MCF 10A (cell line): ENCODE measurements at regions not wholly inside any gene's neighbourhood (a gene's known extent, or its start where the extent isn't known, plus 50 kb on each side); places are given as distances from the start of the nearest gene placed in this dataset.

Source experiments
- BruUV-seq: library from RNA; stranded (reverse); fragments of 400-500 nt; replicated peaks from 2 replicates; lab custom pipeline; 2021; lab: Mats Ljungman, UMichigan
- CTCF ChIA-PET: fragments of 300-600 bp; sonication (Branson Sonifier 250); formaldehyde crosslinking; extraction: SDS; loops from one replicate; lab custom pipeline; 2021; ENCODE audit warnings: antibody characterized with exemption, inconsistent platforms; lab: Yijun Ruan, JAX
- POLR2A ChIA-PET: fragments of 300-600, 350-650 bp; sonication (Branson Sonifier 250); formaldehyde crosslinking; extraction: SDS; loops from one replicate; lab custom pipeline; 2020; ENCODE audit warnings: antibody characterized with exemption, inconsistent platforms; lab: Yijun Ruan, JAX
- DNase-seq: peaks from one replicate; pipeline ENCODE4 v3.0.0-alpha.2; 2018; ENCODE audit not compliant: unreplicated experiment
- H3K27ac Mint-ChIP-seq: one replicate; pipeline ENCODE4 v1.8.0; 2022; ENCODE audit warnings: mild to moderate bottlenecking, low read depth, mixed read lengths; ENCODE audit not compliant: unreplicated experiment
- H3K27me3 Mint-ChIP-seq: one replicate; pipeline ENCODE4 v1.8.0; 2022; ENCODE audit warnings: mixed read lengths; ENCODE audit not compliant: insufficient read depth, unreplicated experiment
- H3K36me3 Mint-ChIP-seq: one replicate; pipeline ENCODE4 v1.8.0; 2022; ENCODE audit warnings: mild to moderate bottlenecking, moderate library complexity, mixed read lengths; ENCODE audit not compliant: insufficient read depth, unreplicated experiment
- H3K4me1 Mint-ChIP-seq: one replicate; pipeline ENCODE4 v1.8.0; 2022; ENCODE audit warnings: mixed read lengths; ENCODE audit not compliant: insufficient read depth, unreplicated experiment
- H3K4me3 Mint-ChIP-seq: one replicate; pipeline ENCODE4 v1.8.0; 2022; ENCODE audit warnings: mild to moderate bottlenecking, moderate library complexity, mixed read lengths; ENCODE audit not compliant: unreplicated experiment
- H3K9me3 Mint-ChIP-seq: one replicate; pipeline ENCODE4 v1.8.0; 2022; ENCODE audit warnings: mixed read lengths; ENCODE audit not compliant: unreplicated experiment
- CTCF ChIP-seq: fragments of 200-600 bp; IDR thresholded peaks from one replicate; pipeline ENCODE4 v1.8.0; 2022; ENCODE audit warnings: antibody characterized with exemption, mild to moderate bottlenecking; ENCODE audit not compliant: unreplicated experiment
- intact Hi-C: fragments of 100-400 bp; cut with micrococcal nuclease; formaldehyde crosslinking; loops from 2 replicates; pipeline ENCODE4 v1.14.1; 2022

GRCh38 chr10:10787586-10787985, 230.1 kb upstream of the CELF2 start:
- POLR2A ChIA-PET = interaction anchor here (0.6 to 1.4 kb wide), 6 partner anchors 9 to 291 kb away, joined by 3 to 6 read pairs (median 4); no protein-coding TSS in a partner anchor
- BruUV-seq = no TSS peak
- H3K27ac Mint-ChIP-seq = no peak overlapping the region
- no peak overlapping the region for H3K4me3 Mint-ChIP-seq
- H3K9me3 Mint-ChIP-seq = no peaks in the 10 kb centered on the region
- no peak for TF ChIP-seq CTCF
- intact Hi-C loops = no loop called here
- no peaks in the 10 kb centered on the region for H3K27me3 Mint-ChIP-seq
- CTCF ChIA-PET = interaction anchor here (0.5 to 0.7 kb wide), 2 partner anchors 518 to 696 kb away, joined by 3 read pairs; no protein-coding TSS in a partner anchor
- H3K36me3 Mint-ChIP-seq = peaks cover 13% of the 10 kb centered on the region
- DNase-seq = no peak
- H3K4me1 Mint-ChIP-seq = peaks cover 40% of the 10 kb centered on the region

- no peak for DNase-seq
- Mint-ChIP-seq H3K4me3 (no peak overlapping the region), H3K9me3 (no peaks in the 10 kb centered on the region), H3K27ac (no peak overlapping the region), H3K36me3 (peaks cover 8% of the 10 kb centered on the region), H3K4me1 (peaks cover 43% of the 10 kb centered on the region), H3K27me3 (no peaks in the 10 kb centered on the region)
- TF ChIP-seq CTCF = no peak
- intact Hi-C loops = no loop called here
- ChIA-PET POLR2A (interaction anchor here (0.6 to 0.7 kb wide), 3 partner anchors 9 to 1732 kb away, joined by 3 to 5 read pairs (median 4); no protein-coding TSS in a partner anchor), CTCF (interaction anchor here (0.6 to 0.7 kb wide), 2 partner anchors 17 to 75 kb away, joined by 3 read pairs; no protein-coding TSS in a partner anchor)
- BruUV-seq = no TSS peak
These were observed 228.9 kb upstream of the CELF2 start for GRCh38 chr10:10788761-10789160.

GRCh38 chr10:10791869-10792268, 225.8 kb upstream of the CELF2 start:
- peaks cover 54% of the 10 kb centered on the region for H3K4me1 Mint-ChIP-seq

GRCh38 chr10:10792681-10793080, 225.0 kb upstream of the CELF2 start:
- Mint-ChIP-seq H3K27ac (peak overlapping the region; percentile 83), H3K4me3 (peak overlapping the region; percentile 56), H3K36me3 (no peaks in the 10 kb centered on the region), H3K9me3 (no peaks in the 10 kb centered on the region), H3K27me3 (no peaks in the 10 kb centered on the region), H3K4me1 (peaks cover 57% of the 10 kb centered on the region)
- ChIA-PET CTCF (interaction anchor here (0.5 kb wide), 1 partner anchor 398 kb away, joined by 4 read pairs; no protein-coding TSS in a partner anchor), POLR2A (interaction anchor here (0.7 to 2.7 kb wide), 3 partner anchors 13 to 881 kb away, joined by 3 to 18 read pairs (median 3); no protein-coding TSS in a partner anchor)
- intact Hi-C loops = no loop called here
- peak; percentile 70 for DNase-seq
- TF ChIP-seq CTCF = no peak
- BruUV-seq = no TSS peak

More at GRCh38 chr10:10791869-10792268, 225.8 kb upstream of the CELF2 start:
- CTCF ChIA-PET = interaction anchor here (0.5 to 0.7 kb wide), 4 partner anchors 174 to 1062 kb away, joined by 3 read pairs; no protein-coding TSS in a partner anchor
- intact Hi-C loops = no loop called here
- Mint-ChIP-seq H3K9me3 (no peaks in the 10 kb centered on the region), H3K27me3 (no peaks in the 10 kb centered on the region), H3K4me3 (peak overlapping the region; percentile 41), H3K27ac (peak overlapping the region; percentile 83), H3K36me3 (no peaks in the 10 kb centered on the region)
- POLR2A ChIA-PET = no interaction called here
- BruUV-seq = no TSS peak
- no peak for DNase-seq
- TF ChIP-seq CTCF = no peak
